Fibroblast of lung (primary cell): ENCODE measurements at regions not wholly inside any gene's neighbourhood (a gene's known extent, or its start where the extent isn't known, plus 50 kb on each side); places are given as distances from the start of the nearest gene placed in this dataset.

Experiments used
- EZH2 ChIP-seq: IDR thresholded peaks from 2 replicates; pipeline ENCODE4 v1.5.1; 2012; ENCODE audit warnings: low read length, control low read depth, mild to moderate bottlenecking; ENCODE audit errors: missing control alignments
- TF ChIP-seq, protein P1 (sequence below), 2 donors: IDR thresholded peaks in 1 of 2; conservative IDR thresholded peaks in 1 of 2; 1 replicate in 1 of 2; 2 replicates in 1 of 2; pipeline ENCODE4 v1.5.1; 2011 to 2012; ENCODE audit warnings: low read length in 2 of 2, control low read depth in 1 of 2, inconsistent platforms in 1 of 2, low read depth in 1 of 2, mild to moderate bottlenecking in 1 of 2

DNA sequence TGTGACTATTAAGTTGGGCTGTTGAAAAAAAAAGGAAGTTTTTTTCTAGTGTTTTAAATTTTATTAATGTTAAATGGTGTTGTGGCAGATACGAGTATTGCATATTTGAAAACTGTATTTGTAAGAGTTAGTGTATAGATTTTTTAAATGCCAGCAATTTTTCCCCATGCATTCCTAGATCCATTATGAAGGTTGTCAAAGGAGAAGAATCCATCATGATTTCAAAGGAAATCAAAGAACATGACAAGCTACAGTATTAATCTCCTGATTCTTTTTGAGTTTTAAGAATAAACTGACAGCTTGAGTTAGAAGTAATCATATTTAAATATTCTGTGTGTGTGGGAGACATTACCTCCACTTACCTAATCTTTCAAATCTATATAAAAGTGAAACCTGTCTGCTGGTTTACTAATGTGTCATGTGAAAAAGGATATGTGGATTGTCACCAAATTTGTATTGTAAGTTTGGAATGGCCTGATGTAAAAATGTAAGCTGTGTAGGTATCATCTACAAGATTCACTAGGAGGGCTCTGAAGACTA is 111.0 kb upstream of the HS3ST5 start:
- TF ChIP-seq, protein P1, sequence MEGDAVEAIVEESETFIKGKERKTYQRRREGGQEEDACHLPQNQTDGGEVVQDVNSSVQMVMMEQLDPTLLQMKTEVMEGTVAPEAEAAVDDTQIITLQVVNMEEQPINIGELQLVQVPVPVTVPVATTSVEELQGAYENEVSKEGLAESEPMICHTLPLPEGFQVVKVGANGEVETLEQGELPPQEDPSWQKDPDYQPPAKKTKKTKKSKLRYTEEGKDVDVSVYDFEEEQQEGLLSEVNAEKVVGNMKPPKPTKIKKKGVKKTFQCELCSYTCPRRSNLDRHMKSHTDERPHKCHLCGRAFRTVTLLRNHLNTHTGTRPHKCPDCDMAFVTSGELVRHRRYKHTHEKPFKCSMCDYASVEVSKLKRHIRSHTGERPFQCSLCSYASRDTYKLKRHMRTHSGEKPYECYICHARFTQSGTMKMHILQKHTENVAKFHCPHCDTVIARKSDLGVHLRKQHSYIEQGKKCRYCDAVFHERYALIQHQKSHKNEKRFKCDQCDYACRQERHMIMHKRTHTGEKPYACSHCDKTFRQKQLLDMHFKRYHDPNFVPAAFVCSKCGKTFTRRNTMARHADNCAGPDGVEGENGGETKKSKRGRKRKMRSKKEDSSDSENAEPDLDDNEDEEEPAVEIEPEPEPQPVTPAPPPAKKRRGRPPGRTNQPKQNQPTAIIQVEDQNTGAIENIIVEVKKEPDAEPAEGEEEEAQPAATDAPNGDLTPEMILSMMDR (conservative IDR thresholded peaks at IDR 0.05 in 1 of 2, IDR thresholded peaks at IDR 0.05 in 1 of 2; ENCODE audit: low read depth in 1 of 2, low read length in 2 of 2) = no peak
- TF ChIP-seq EZH2 = no peak
